PC-3 (cell line): ENCODE measurements at regions not wholly inside any gene's neighbourhood (a gene's known extent, or its start where the extent isn't known, plus 50 kb on each side); places are given as distances from the start of the nearest gene placed in this dataset.

Source experiments
- ATAC-seq: fragments of 200-7000 bp; cut with Tn5 transposase; 2 replicates; pipeline ENCODE4 v1.9.1; 2020; ENCODE audit warnings: mild to moderate bottlenecking, moderate library complexity
- BruUV-seq: library from RNA; stranded (reverse); fragments of 400-500 nt; replicated peaks from 2 replicates; lab custom pipeline; 2021; lab: Mats Ljungman, UMichigan
- CTCF ChIA-PET: fragments of 300-600 bp; sonication (Branson Sonifier 250); formaldehyde crosslinking; loops from one replicate; lab custom pipeline; 2022; ENCODE audit warnings: antibody characterized with exemption; lab: Charles Lee
- POLR2A ChIA-PET: fragments of 300-600 bp; sonication (Branson Sonifier 250); formaldehyde crosslinking; loops from one replicate; lab custom pipeline; 2022; ENCODE audit warnings: antibody characterized with exemption; ENCODE audit not compliant: unreplicated experiment; lab: Charles Lee
- DNase-seq: peaks from one replicate; pipeline ENCODE4 v3.0.0-alpha.2; 2015
- H2AFZ ChIP-seq: fragments of 300-600 bp; sonication (generic); 2 replicates; pipeline ENCODE4 v1.6.0; 2016; ENCODE audit warnings: antibody characterized with exemption, low read length
- H3F3A ChIP-seq: fragments of 300-600 bp; sonication (generic); one replicate; pipeline ENCODE4 v1.6.0; 2017; ENCODE audit warnings: antibody characterized with exemption, low read length, control low read depth, mild to moderate bottlenecking; ENCODE audit not compliant: unreplicated experiment
- H3K27ac ChIP-seq: fragments of 300-600 bp; sonication (generic); 2 replicates; pipeline ENCODE4 v1.5.1; 2016; ENCODE audit warnings: mild to moderate bottlenecking, low read length
- H3K27me3 ChIP-seq: fragments of 300-600 bp; sonication (generic); 2 replicates; pipeline ENCODE4 v1.6.1; 2016; ENCODE audit warnings: low read length, mixed read lengths
- H3K36me3 ChIP-seq: fragments of 300-600 bp; sonication (generic); 2 replicates; pipeline ENCODE4 v1.6.1; 2016; ENCODE audit warnings: low read depth, mixed run types, low read length, mixed read lengths
- H3K4me1 ChIP-seq: fragments of 300-600 bp; sonication (generic); 2 replicates; pipeline ENCODE4 v1.5.1; 2016; ENCODE audit warnings: low read length; ENCODE audit not compliant: insufficient read depth
- H3K4me2 ChIP-seq: fragments of 300-600 bp; sonication (generic); 2 replicates; pipeline ENCODE4 v1.6.0; 2016; ENCODE audit warnings: low read length
- H3K4me3 ChIP-seq: fragments of 300-600 bp; sonication (generic); 2 replicates; pipeline ENCODE4 v1.5.1; 2016; ENCODE audit warnings: mild to moderate bottlenecking, low read length, mixed read lengths
- H3K79me2 ChIP-seq: fragments of 300-600 bp; sonication (generic); 2 replicates; pipeline ENCODE4 v1.6.1; 2017; ENCODE audit warnings: low read length, mixed read lengths
- H3K9ac ChIP-seq: fragments of 300-600 bp; sonication (generic); 2 replicates; pipeline ENCODE4 v1.6.0; 2016; ENCODE audit warnings: mild to moderate bottlenecking, low read length
- H3K9me2 ChIP-seq: fragments of 300-600 bp; sonication (generic); replicated peaks from 2 replicates; pipeline ENCODE4 v1.6.1; 2016; ENCODE audit warnings: mixed run types, low read length, mixed read lengths
- H3K9me3 ChIP-seq: fragments of 300-600 bp; sonication (generic); 2 replicates; pipeline ENCODE4 v1.6.1; 2016; ENCODE audit warnings: low read length, mixed read lengths
- H4K20me1 ChIP-seq: fragments of 300-600 bp; sonication (generic); 2 replicates; pipeline ENCODE4 v1.6.1; 2016; ENCODE audit warnings: low read length, mixed read lengths
- CTCF ChIP-seq: fragments of 300-600 bp; sonication (generic); conservative IDR thresholded peaks from 2 replicates; pipeline ENCODE4 v1.5.1; 2017; ENCODE audit warnings: antibody characterized with exemption, low read depth, mild to moderate bottlenecking, low read length
- EZH2 ChIP-seq: fragments of 300-600 bp; sonication (generic); IDR thresholded peaks from one replicate; pipeline ENCODE4 v1.6.1; 2017; ENCODE audit warnings: antibody characterized with exemption, mild to moderate bottlenecking, low read length; ENCODE audit not compliant: unreplicated experiment
- EZH2phosphoT487 ChIP-seq: fragments of 300-600 bp; sonication (generic); IDR thresholded peaks from 2 replicates; pipeline ENCODE4 v1.6.1; 2018; ENCODE audit warnings: mild to moderate bottlenecking, antibody characterized with exemption, low read length, borderline replicate concordance
- intact Hi-C: fragments of 100-400 bp; cut with micrococcal nuclease; formaldehyde crosslinking; loops from 2 replicates; pipeline ENCODE4 v1.9.0; 2023

- no peak overlapping the region for H3K4me3 ChIP-seq
- no peaks in the 10 kb centered on the region for H3K9me2 ChIP-seq
- no TSS peak for BruUV-seq
- no peaks in the 10 kb centered on the region for H3K79me2 ChIP-seq
- ATAC-seq (no peak), DNase-seq (no peak)
- no peaks in the 10 kb centered on the region for H3K9me3 ChIP-seq
- H3K9ac ChIP-seq = no peak overlapping the region
- no peaks in the 10 kb centered on the region for H3K4me1 ChIP-seq
- no peaks in the 10 kb centered on the region for H4K20me1 ChIP-seq
- no peaks in the 10 kb centered on the region for H3K27me3 ChIP-seq
- H3F3A ChIP-seq = no peaks in the 10 kb centered on the region
- no peak overlapping the region for H3K27ac ChIP-seq
- ChIA-PET CTCF (no interaction called here), POLR2A (no interaction called here)
- no peak for TF ChIP-seq EZH2phosphoT487
- no peak for TF ChIP-seq CTCF
- TF ChIP-seq EZH2 = no peak
- no peak overlapping the region for H3K4me2 ChIP-seq
- no peak overlapping the region for H2AFZ ChIP-seq
- no peaks in the 10 kb centered on the region for H3K36me3 ChIP-seq
- intact Hi-C loops = no loop called here
Measured at GRCh38 chr5:57422341-57422740, 60.3 kb downstream of the ACTBL2 start.

- H3K36me3 ChIP-seq = no peaks in the 10 kb centered on the region
- no peak for TF ChIP-seq EZH2
- TF ChIP-seq CTCF = no peak
- TF ChIP-seq EZH2phosphoT487 = no peak
- no peak overlapping the region for H2AFZ ChIP-seq
- no peak overlapping the region for H3K27ac ChIP-seq
- no peaks in the 10 kb centered on the region for H4K20me1 ChIP-seq
- no peak for DNase-seq
- no peaks in the 10 kb centered on the region for H3K79me2 ChIP-seq
- no TSS peak for BruUV-seq
- no peak overlapping the region for H3K4me2 ChIP-seq
- no peaks in the 10 kb centered on the region for H3K4me1 ChIP-seq
- H3K4me3 ChIP-seq = no peak overlapping the region
- no peaks in the 10 kb centered on the region for H3K27me3 ChIP-seq
- no peaks in the 10 kb centered on the region for H3K9me2 ChIP-seq
- CTCF ChIA-PET = no interaction called here
- no peak for ATAC-seq
- no peak overlapping the region for H3K9ac ChIP-seq
- POLR2A ChIA-PET = no interaction called here
- H3F3A ChIP-seq = no peaks in the 10 kb centered on the region
- intact Hi-C loops = no loop called here
- no peaks in the 10 kb centered on the region for H3K9me3 ChIP-seq
Measured at GRCh38 chr5:57420801-57421200, 61.8 kb downstream of the ACTBL2 start.

DNA sequence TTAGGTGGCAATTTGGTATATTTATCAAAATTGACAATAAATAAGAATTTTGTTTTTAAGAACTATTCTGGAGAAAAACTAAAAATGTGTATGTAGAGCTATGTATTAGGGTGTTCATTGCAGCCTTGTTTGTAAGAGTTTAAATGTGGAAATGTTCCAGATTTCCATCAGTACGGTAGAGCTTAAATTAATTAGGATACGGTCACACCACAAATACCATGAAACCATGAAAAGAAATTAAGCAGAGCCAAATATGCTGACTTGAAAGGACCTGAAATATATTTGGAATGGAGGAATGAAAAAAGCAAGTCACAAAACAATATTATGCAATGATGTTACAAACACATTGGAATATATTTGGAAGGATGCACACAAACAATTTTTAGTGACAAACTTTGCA lies 64.6 kb downstream of the ACTBL2 start:
- no TSS peak for BruUV-seq
- Histone ChIP-seq H3K4me1 (peaks cover under 1% of the 10 kb centered on the region; the same call in 1 of the 2 replicates), H3K4me3 (no peak overlapping the region), H3K4me2 (no peak overlapping the region), H3K27me3 (no peaks in the 10 kb centered on the region), H2AFZ (no peak overlapping the region), H4K20me1 (no peaks in the 10 kb centered on the region), H3K9me2 (no peaks in the 10 kb centered on the region), H3K36me3 (no peaks in the 10 kb centered on the region), H3K9me3 (no peaks in the 10 kb centered on the region), H3F3A (no peaks in the 10 kb centered on the region), H3K9ac (no peak overlapping the region), H3K79me2 (no peaks in the 10 kb centered on the region), H3K27ac (no peak overlapping the region)
- ATAC-seq (no peak), DNase-seq (no peak)
- ChIA-PET POLR2A (no interaction called here), CTCF (no interaction called here)
- intact Hi-C loops = no loop called here
- TF ChIP-seq EZH2phosphoT487 (no peak), CTCF (no peak), EZH2 (no peak)
